ENCODE measurements at regions not wholly inside any gene's neighbourhood (a gene's known extent, or its start where the extent isn't known, plus 50 kb on each side); places are given as distances from the start of the nearest gene placed in this dataset.
A peak's percentile ranks its signal among the peaks of the same experiment; 100 is the strongest.

DNA sequence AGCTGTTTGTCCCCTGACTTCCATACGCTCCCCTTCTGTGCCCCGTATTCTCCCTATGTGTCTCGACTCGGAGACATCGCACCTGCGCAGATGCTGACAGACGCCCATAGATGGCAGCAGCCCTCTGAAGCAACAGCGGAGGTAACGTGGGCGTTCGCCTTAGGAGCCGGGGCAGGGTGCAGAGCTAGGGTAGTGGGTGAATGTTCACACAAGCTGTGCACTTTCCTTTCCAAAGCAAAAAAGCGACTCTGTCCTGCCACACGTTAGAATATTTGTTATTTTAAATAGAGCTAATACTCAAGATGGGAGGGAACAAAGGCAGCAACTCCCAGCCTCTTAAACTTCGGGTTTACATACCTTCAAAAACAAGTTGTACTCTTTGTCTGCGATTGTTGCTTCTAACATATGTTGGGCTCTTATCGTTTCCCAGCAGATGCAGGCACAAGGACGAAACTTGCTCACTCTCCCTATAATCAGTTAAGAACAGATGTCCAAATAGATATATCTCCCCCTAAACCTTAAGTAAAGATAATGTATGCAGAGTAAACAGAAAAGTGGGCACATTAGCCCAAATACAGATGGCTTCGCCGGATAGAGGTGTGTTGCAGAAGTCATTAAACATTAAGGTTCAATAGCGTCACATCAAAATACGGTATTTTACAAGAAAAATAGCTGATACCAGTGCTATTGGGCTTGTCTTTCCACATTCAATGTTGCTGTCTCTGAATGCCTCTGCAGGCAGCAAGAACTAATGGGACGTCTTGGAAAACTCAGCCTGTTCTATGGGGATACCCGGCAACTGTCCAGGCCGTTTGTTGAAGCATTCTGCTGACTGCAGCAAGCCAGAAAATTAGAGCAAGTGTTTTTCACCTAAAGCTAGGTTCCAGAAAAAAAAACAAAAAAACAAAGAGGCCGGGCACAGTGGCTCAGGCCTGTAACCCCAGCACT is 340.3 kb upstream of the PRKCQ start (continued):
- TF ChIP-seq, protein P1, sequence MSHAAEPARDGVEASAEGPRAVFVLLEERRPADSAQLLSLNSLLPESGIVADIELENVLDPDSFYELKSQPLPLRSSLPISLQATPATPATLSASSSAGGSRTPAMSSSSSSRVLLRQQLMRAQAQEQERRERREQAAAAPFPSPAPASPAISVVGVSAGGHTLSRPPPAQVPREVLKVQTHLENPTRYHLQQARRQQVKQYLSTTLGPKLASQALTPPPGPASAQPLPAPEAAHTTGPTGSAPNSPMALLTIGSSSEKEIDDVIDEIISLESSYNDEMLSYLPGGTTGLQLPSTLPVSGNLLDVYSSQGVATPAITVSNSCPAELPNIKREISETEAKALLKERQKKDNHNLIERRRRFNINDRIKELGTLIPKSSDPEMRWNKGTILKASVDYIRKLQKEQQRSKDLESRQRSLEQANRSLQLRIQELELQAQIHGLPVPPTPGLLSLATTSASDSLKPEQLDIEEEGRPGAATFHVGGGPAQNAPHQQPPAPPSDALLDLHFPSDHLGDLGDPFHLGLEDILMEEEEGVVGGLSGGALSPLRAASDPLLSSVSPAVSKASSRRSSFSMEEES (CRISPR knock-in tag; IDR thresholded peaks at IDR 0.05) = no peak
- TF ChIP-seq GTF2A2 (tag; IDR thresholded peaks at IDR 0.05) (no peak), MTA3 (IDR thresholded peaks at IDR 0.05; ENCODE audit: borderline replicate concordance) (peak; percentile 86; the same call in 1 of the 2 replicates), GATA2 (CRISPR knock-in tag; IDR thresholded peaks at IDR 0.05) (peak; percentile 95), SNRNP70 (optimal IDR thresholded peaks at IDR 0.05; ENCODE audit: low read depth, low read length) (no peak), PHF20 (IDR thresholded peaks at IDR 0.05; ENCODE audit: partially characterized antibody) (no peak), POLR2AphosphoS2 (IDR thresholded peaks at IDR 0.05; ENCODE audit: low read length) (no peak), SIN3A (IDR thresholded peaks at IDR 0.05; ENCODE audit: borderline replicate concordance in 2 of 2, control insufficient read depth in 1 of 2, low read depth in 2 of 2, low read length in 2 of 2) (no peak), DPF2 (IDR thresholded peaks at IDR 0.05) (peak; percentile 98), SAFB (IDR thresholded peaks at IDR 0.05; ENCODE audit: borderline replicate concordance, low read depth, low read length) (no peak), HDAC8 (tag; IDR thresholded peaks at IDR 0.05) (0 out of 2 replicates have a peak, but pooled peaks have one; percentile 27), SAFB2 (IDR thresholded peaks at IDR 0.05; ENCODE audit: borderline replicate concordance, low read depth, low read length, severe bottlenecking) (no peak), SMAD3 (CRISPR knock-in tag; conservative IDR thresholded peaks at IDR 0.05) (peak; percentile 76; the same call in 1 of the 2 replicates)
- TF ChIP-seq, protein P2, sequence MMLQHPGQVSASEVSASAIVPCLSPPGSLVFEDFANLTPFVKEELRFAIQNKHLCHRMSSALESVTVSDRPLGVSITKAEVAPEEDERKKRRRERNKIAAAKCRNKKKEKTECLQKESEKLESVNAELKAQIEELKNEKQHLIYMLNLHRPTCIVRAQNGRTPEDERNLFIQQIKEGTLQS (IDR thresholded peaks at IDR 0.05) = peak; percentile 60; the same call in 1 of the 2 replicates
- TF ChIP-seq, protein P2 (CRISPR knock-in tag; conservative IDR thresholded peaks at IDR 0.05) = no peak; the same call in 1 of the 2 replicates
- TF ChIP-seq, protein P3, sequence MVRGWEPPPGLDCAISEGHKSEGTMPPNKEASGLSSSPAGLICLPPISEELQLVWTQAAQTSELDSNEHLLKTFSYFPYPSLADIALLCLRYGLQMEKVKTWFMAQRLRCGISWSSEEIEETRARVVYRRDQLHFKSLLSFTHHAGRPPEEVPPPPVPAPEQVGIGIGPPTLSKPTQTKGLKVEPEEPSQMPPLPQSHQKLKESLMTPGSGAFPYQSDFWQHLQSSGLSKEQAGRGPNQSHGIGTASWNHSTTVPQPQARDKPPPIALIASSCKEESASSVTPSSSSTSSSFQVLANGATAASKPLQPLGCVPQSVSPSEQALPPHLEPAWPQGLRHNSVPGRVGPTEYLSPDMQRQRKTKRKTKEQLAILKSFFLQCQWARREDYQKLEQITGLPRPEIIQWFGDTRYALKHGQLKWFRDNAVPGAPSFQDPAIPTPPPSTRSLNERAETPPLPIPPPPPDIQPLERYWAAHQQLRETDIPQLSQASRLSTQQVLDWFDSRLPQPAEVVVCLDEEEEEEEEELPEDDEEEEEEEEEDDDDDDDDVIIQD (CRISPR knock-in tag; IDR thresholded peaks at IDR 0.05) = no peak
- TF ChIP-seq, protein P4, sequence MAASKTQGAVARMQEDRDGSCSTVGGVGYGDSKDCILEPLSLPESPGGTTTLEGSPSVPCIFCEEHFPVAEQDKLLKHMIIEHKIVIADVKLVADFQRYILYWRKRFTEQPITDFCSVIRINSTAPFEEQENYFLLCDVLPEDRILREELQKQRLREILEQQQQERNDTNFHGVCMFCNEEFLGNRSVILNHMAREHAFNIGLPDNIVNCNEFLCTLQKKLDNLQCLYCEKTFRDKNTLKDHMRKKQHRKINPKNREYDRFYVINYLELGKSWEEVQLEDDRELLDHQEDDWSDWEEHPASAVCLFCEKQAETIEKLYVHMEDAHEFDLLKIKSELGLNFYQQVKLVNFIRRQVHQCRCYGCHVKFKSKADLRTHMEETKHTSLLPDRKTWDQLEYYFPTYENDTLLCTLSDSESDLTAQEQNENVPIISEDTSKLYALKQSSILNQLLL (CRISPR knock-in tag; IDR thresholded peaks at IDR 0.05; ENCODE audit: borderline replicate concordance) = no peak
- TF ChIP-seq, protein P5, sequence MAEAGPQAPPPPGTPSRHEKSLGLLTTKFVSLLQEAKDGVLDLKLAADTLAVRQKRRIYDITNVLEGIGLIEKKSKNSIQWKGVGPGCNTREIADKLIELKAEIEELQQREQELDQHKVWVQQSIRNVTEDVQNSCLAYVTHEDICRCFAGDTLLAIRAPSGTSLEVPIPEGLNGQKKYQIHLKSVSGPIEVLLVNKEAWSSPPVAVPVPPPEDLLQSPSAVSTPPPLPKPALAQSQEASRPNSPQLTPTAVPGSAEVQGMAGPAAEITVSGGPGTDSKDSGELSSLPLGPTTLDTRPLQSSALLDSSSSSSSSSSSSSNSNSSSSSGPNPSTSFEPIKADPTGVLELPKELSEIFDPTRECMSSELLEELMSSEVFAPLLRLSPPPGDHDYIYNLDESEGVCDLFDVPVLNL (CRISPR knock-in tag; IDR thresholded peaks at IDR 0.05; ENCODE audit: low read depth) = no peak
- TF ChIP-seq, protein P6, sequence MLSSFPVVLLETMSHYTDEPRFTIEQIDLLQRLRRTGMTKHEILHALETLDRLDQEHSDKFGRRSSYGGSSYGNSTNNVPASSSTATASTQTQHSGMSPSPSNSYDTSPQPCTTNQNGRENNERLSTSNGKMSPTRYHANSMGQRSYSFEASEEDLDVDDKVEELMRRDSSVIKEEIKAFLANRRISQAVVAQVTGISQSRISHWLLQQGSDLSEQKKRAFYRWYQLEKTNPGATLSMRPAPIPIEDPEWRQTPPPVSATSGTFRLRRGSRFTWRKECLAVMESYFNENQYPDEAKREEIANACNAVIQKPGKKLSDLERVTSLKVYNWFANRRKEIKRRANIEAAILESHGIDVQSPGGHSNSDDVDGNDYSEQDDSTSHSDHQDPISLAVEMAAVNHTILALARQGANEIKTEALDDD (IDR thresholded peaks at IDR 0.05) = 0 out of 2 replicates have a peak, but pooled peaks have one; percentile 46
